ENCODE measurements at regions not wholly inside any gene's neighbourhood (a gene's known extent, or its start where the extent isn't known, plus 50 kb on each side); places are given as distances from the start of the nearest gene placed in this dataset.

DNA sequence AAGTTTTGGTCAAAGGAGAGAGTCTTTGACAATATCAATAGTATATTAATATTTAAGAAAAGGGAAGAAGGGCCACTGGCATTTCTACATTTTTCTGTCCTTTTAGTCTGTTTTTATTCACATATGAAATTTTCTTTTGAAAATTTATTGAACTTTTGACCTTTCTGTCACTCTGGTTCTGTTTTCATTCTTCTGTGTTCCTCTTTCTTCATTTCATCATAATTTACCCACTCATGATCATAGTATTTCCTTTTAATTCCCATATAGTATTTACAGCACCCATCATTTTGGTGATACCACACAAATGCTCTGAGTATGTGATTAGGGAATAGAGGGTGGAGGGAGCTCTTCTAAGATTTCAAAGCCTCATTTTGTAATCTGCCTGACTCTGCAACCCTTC is 142.8 kb downstream of the GJA1 start:
- TF ChIP-seq, protein P1, sequence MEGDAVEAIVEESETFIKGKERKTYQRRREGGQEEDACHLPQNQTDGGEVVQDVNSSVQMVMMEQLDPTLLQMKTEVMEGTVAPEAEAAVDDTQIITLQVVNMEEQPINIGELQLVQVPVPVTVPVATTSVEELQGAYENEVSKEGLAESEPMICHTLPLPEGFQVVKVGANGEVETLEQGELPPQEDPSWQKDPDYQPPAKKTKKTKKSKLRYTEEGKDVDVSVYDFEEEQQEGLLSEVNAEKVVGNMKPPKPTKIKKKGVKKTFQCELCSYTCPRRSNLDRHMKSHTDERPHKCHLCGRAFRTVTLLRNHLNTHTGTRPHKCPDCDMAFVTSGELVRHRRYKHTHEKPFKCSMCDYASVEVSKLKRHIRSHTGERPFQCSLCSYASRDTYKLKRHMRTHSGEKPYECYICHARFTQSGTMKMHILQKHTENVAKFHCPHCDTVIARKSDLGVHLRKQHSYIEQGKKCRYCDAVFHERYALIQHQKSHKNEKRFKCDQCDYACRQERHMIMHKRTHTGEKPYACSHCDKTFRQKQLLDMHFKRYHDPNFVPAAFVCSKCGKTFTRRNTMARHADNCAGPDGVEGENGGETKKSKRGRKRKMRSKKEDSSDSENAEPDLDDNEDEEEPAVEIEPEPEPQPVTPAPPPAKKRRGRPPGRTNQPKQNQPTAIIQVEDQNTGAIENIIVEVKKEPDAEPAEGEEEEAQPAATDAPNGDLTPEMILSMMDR (IDR thresholded peaks at IDR 0.05), result no peak
- TF ChIP-seq POLR2AphosphoS5 (IDR thresholded peaks at IDR 0.05; ENCODE audit: low read depth, low read length), result no peak
- TF ChIP-seq, protein P2, sequence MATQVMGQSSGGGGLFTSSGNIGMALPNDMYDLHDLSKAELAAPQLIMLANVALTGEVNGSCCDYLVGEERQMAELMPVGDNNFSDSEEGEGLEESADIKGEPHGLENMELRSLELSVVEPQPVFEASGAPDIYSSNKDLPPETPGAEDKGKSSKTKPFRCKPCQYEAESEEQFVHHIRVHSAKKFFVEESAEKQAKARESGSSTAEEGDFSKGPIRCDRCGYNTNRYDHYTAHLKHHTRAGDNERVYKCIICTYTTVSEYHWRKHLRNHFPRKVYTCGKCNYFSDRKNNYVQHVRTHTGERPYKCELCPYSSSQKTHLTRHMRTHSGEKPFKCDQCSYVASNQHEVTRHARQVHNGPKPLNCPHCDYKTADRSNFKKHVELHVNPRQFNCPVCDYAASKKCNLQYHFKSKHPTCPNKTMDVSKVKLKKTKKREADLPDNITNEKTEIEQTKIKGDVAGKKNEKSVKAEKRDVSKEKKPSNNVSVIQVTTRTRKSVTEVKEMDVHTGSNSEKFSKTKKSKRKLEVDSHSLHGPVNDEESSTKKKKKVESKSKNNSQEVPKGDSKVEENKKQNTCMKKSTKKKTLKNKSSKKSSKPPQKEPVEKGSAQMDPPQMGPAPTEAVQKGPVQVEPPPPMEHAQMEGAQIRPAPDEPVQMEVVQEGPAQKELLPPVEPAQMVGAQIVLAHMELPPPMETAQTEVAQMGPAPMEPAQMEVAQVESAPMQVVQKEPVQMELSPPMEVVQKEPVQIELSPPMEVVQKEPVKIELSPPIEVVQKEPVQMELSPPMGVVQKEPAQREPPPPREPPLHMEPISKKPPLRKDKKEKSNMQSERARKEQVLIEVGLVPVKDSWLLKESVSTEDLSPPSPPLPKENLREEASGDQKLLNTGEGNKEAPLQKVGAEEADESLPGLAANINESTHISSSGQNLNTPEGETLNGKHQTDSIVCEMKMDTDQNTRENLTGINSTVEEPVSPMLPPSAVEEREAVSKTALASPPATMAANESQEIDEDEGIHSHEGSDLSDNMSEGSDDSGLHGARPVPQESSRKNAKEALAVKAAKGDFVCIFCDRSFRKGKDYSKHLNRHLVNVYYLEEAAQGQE (IDR thresholded peaks at IDR 0.05; ENCODE audit: insufficient read depth in 1 of 2, low read depth in 2 of 2, low read length in 1 of 2), result no peak
- TF ChIP-seq SIN3A (IDR thresholded peaks at IDR 0.05; ENCODE audit: borderline replicate concordance, insufficient read depth, low read depth, low read length), result no peak
- TF ChIP-seq TCF7L2 (IDR thresholded peaks at IDR 0.05; ENCODE audit: low read depth, low read length), result no peak

All from Panc1 (cell line).